Myocyte (in vitro differentiated cells): ENCODE measurements at regions not wholly inside any gene's neighbourhood (a gene's known extent, or its start where the extent isn't known, plus 50 kb on each side); places are given as distances from the start of the nearest gene placed in this dataset.

ENCODE experiments used
- DNase-seq: peaks from one replicate; pipeline ENCODE4 v3.0.0-alpha.2; 2012; ENCODE audit warnings: low read depth

DNA sequence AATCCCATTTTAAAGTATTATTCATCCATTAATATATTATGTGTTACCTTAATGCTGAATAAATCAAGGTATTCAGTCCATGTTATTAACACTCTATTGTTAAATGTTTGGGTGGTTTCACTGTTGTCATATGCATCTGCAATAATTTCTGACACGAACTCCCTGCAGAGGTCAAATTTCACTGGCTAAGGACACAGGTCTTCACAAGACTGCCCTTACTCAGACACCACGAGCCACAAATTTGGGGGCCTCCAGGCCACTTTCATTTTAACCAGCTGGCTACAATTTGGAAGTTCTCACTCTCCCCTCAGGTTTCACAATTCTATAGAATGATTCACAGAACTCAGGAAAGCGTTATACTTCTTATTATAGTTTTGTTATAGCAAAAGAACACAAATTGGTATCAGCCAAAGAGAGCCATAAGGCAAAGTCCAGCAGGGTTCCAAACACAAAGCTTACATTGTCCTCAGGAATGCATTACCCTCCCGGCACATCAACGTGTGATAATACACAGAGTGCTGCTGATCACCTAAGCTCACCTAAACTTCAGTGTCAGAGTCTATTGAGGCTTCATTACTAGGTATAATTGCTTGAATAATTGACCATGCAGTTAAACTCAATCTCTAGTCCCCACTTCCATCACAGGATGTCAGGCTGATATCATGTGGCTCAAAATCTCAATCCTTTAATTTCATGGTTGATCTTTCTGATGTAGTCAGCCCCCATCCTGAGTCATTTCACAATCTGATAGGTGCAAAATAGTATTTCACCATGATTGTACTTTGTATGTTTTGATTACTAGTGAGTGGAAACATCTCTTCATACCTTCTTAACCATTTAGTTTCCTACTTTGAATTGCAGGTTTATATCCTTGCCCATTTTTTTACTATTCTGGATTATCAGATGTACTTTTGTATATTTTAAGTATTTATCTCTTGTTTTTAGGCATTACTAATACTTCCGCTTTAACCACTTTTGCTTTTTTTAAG lies 441.4 kb upstream of the AGTR1 start:
- DNase-seq: peak; percentile 6

DNA sequence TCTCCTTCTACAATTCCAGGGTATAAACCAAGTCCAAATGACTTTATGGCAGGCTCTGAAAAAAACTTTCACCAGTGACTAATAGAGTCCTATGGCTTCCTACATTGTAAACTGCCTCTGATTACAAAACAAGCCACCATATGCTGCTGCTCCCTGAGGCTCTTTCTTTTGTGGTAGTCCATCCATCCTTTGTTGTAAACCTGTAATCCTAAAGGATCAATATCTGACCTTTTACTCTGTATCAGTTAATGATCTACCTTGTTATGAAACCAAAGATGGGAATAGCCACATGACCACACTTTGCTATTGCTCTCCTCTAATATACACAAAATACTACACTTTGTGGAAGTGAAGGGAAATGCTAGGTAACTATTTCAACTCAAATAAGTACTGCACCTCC lies 434.7 kb upstream of the AGTR1 start:
- DNase-seq: no peak

DNA sequence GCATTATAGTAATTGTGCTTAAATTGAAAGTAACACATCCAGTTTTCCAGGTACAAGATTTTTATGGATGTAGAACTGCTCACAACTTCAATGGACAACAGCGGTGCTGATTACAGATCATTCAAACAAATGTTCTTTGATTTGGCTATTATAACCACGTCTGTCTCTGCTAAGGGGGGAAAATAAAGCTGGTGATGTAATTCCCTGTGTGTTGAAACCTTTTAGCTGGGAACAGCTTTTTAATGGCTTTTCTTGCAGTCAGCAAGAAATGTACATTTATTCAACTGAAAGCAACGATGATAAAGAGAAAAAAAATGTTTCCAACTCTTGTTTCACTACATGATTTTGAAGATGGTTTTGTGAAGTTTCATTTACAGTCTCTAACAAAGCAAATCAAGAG lies 431.9 kb upstream of the AGTR1 start:
- DNase-seq: no peak

DNA sequence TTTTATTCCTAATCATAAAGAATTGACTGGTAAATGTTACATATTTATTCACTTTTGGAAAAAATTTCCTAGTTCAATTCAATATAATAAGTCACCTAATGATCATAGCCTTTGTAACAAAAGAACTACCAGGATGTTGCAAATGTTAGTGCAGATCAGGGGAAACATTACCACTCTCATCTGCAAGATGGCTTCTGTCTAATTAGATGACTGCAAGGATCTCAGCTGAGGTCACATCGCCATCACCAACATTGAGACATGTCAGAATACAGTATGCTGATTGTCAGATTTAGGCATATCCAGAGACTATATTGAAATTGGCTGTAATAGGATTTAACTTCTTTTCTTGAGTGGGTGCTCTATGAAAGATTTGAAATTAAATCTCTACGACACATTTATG lies 431.4 kb upstream of the AGTR1 start:
- no peak for DNase-seq

DNA sequence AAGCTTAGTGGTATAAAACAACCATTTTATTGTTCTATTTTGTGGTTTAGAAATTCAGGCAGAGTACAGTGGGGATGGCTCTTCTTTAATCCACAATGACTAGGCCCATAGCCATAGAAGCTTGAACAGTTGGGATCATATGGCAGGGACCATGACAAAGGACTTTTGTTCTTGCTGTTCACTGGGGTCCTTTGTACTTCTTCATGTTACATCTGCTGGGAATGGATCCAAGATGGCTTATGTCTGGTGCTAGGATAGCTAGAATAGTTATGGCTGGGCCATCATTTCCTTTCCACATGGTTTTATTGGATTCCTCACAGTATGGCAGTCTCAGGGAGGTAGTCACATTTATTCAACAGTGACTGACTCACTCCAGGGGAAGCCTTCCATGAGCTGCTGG lies 427.9 kb upstream of the AGTR1 start:
- peak; percentile 41 for DNase-seq

DNA sequence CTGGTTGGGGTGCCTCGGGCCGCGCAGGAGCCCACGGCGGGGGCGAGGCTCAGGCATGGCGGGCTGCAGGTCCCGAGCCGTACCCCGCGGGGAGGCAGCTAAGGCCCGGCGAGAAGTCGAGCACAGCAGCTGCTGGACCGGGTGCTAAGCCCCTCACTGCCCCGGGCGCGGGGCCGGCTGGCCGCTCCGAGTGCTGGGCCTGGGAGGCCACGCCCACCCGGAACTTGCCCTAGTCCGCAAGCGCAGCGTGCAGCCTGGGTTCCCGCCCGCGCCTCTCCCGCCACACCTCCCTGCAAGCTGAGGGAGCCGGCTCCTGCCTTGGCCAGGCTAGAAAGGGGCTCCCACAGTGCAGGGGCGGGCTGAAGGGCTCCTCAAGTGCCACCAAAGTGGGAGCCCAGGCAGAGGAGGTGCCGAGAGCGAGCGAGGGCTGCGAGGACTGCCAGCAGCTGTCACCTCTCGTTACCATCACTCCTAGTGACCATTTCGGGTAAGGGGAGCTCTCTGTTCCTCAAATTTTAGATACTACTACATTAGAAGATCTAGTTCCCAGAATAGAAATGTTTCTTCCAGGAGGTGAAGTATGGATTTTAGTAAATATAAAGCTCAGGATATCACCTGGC lies 417.0 kb upstream of the AGTR1 start:
- DNase-seq: no peak

DNA sequence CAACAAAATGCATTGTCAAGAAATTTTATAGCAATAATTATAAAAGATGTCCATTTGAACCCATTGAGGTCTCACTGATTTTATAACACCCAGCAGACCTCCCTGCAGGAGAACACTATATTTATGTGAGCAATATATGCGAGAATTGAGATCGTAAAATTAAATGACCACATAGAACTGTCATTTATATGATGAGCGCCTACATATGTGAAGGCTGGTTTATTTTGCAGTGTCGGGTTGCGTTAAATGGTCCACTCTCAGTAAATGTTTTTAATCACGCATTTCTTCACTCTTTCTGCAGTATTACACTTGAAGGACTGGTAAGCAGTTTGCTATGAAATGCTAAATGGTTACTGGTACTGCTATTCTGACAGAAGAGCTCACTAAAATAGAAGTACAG lies 408.5 kb upstream of the AGTR1 start:
- DNase-seq: no peak

DNA sequence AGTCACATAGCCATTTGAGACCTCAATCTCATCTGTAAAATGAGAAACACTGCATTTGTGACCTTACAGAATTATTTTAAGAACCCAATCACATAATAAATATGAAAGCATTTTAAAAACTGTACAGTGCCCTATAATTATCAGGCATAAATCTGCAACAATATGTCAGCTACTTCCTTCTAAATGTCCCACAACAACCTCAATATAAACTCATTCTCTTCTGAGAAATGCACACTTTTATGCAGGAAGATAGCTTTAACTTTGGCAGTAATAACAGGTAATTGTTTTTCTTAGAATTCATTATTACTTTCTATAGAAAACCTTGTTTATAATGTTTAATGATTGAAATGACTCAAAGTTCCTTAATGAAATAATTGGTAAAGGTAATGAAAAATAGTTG lies 400.7 kb upstream of the AGTR1 start:
- no peak for DNase-seq

DNA sequence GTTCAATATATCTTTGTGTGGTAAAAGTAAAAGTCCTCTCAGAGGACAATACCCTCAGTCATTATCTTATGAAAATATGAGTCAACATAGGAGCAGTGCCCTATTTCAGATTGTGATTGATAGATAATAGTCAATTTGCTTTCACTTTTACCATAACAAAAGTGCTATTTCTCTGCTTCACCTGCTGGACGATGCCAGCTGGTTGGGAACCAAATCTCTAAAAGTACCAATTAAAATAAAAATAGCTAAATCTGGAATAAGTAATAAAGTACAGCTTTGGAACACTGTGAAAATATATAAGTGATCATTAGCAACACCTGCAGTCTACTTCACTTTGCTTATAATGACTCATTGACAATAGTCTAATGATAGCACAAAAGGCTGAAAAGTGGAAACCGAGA lies 390.3 kb upstream of the AGTR1 start:
- no peak for DNase-seq

DNA sequence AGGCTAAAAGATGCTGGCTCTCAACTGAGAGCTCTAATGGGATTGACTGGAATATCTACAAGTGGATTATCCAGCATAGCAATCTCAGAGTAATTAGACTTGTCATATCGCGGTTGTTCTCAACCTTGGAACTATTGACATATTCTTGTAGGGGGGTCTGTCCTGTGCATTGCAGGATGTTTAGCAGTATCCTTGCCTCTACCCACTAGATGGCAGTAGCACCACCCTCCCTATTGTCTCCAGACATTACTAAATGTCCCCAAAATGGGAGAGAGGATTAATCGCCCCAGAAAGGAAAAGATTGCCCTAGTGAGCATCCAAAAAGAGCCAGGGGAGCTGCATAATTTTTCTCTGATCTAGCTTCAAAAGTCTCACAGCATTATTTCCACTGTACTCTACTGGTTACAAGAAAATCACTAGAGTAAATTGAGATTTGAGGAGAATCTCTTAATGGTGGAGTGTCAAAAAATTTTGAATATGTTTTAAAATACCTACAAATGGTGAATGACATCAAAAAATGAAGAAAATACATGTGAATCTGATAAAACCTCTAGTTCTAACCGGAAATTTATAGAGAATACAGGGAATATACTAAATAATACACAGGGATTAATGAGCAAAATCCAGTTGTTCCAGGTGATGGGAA lies 388.2 kb upstream of the AGTR1 start:
- peak; percentile 60 for DNase-seq

DNA sequence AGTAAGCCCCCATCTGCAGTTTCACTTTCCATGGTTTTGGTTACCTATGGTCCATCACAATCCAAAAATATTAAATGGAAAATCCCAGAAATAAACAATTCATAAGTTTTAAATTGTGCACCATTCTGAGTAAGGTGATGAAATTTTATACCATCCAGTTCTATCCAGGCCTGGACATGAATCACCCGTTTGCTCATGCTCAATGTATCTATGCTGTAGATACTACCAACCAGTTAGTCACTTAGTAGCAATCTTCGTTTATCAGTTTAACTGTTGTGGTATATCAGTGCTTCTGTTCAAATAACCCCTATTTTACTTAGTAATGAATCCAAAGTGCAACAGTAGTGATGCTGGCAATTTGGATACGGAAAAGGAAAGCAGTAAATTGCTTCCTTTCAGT lies 381.9 kb upstream of the AGTR1 start:
- no peak for DNase-seq

DNA sequence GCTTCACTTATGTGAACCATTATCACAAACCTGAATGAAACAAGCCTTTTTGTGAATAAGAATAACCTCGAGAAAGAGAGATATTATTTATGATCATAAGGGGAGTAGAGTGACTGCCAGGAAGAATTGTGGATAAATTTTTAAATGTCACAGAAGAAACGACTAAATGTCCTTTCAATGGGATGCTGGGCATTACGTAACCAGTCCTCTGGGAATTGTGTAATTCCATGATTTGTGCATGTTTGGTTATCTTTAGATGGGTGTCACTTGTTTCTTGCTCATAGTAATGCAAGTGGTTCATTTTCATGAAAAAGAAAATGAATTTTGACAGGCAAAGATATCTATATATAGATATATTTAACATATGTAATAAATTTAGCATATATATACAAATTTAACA lies 379.5 kb upstream of the AGTR1 start:
- no peak for DNase-seq

DNA sequence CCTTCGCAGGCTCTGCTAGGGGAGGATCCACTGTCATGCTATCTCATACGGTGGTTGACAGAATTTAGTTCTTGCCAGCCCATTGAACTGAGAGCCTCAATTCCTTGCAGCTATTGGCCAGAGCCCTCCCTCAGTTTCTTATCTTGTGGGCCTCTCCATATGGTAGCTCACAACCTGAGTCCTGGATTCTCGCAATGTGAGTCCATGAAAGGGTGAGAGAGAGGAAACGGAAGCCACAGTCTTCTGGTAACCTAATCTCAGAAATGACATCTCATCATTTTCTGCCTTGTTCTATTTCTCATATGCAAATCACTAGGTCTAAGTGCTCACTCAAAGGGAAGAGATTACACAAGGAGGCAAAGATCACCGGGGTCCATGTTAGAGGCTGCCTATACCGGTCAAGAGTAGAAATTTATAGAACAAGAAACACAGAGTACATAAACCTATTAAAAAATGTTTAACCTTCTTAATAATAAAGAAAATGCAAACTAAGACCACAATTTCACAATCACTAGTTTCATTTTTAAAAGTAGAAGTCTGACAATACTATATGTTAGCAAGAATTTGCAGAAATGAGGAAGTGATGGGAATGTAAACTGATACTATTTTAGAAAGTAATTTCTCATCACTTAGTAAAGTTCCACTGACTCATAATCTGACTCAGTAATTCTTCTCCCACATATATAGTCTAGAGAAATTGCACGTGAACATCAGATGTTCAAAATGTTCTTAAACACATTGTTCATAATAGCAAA lies 378.4 kb upstream of the AGTR1 start:
- DNase-seq: peak; percentile 32

DNA sequence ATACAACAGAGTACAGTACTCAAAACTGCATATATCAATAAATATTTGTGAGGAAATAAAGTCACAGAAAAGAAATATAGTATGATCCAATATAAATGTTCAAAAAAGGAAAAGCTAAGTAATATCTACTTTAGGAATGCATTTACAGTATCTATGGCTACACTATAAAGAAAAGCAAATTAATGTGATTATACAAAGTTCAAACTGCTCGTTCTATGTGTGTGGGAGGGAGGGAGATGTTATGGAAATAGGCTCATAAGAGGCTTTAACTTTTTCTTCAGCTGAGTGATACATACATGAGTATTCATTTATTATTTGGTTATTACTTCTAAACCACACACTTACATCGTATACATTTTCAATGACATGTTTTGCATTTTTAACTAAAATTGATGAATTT lies 377.7 kb upstream of the AGTR1 start:
- no peak for DNase-seq

DNA sequence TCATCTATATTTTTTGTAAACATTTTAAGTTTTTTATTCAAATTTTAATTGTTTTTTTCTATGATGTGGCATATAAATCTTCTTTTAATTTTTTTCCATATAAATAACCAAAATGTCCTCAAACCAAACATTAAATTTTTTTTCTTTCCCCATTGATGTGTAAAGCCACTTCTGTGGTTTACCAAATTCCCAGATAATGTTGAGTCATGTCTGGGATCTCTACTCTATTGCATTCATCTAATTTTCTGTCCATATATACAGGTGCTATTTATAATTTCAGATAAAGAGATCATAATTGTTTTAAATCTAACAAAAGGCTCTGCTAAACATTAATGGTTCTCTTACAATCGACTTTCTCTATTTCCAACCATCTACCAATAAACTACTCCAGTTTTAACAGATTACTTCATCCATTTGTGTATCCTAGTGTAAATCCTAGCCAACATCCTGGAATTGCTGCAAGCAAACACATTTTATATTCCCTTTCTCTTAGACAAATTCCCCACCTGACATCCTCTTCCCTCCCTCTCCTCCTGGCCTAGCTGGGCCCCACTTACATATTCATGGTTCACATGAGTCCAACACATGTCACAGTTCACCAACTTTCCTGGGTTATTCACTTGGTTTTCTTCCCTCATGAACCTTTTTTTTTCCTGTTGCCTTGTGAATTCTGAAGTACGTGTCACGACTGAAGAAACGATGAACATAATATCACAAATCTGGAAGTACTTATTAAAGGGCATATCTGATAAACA lies 368.0 kb upstream of the AGTR1 start:
- no peak for DNase-seq

DNA sequence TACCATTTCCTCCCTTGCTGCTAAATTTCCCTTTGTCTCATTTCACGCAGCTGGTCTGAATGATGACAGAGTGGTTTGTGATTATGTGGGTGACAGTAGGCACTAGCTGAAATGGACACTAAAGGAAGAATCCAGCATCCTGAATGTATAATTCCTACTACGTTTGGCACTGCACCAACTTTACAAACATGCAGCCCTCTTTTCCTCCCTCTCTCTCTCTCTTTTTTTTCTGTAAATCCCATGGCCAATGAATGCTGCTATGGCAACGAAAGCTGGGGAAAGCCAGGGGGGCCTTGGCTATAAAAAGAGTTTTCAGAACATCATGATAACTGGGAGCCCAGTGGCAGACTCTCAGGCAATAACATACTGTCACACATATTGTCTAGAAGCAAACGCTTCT lies 367.2 kb upstream of the AGTR1 start:
- no peak for DNase-seq

DNA sequence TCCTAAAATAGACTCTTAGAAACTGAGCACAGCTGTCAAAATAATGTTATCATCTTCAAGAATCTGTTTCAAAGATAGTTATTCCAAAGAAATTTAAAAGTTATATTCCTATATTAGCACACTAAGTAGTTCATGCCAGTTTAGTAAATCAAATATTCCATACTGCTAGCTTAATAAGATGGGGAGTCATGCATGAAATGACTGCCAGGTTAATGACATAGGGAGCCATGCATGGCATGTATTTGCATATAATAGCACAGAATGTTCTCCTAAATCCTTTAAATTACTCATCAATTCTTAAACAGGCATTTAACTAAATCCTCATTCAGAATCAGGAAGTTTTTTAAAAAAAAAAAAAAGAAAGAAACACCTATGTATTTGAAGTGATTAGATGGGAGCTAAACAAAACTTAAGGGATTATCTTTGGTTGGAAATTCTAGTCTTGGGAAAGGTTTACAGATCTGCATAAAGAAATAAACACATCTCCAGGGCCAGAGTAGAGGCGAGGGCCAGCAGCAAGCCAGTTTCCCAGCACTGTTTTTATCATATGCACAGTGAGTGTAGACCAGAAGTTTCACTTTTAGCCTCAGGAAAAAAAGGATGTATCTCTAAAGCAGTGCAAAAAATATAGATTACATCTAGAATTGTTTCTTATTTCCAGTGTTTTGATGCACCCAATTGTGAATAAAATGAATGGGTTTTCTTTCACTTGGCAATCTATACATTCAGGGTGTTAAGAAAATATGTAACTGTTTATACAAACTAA lies 366.4 kb upstream of the AGTR1 start:
- DNase-seq: no peak

DNA sequence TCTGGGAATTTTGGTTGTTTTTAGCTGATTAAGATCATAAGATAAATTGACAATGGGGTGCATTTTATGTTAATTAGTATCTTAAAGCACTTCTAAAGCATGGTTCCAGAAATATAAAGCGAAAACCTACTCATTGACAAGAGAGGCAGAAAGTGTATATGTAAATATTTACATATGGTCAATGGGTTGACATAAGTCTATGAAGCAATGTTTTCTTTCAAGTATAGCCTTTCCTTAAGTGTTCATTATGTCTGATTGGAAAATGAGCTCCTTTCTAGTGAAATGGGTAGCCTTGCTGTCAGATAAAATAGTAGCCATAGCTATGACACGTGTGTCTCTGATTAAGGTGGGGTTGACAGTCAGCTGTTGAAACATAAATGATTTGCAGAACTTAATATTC lies 365.2 kb upstream of the AGTR1 start:
- DNase-seq: no peak

DNA sequence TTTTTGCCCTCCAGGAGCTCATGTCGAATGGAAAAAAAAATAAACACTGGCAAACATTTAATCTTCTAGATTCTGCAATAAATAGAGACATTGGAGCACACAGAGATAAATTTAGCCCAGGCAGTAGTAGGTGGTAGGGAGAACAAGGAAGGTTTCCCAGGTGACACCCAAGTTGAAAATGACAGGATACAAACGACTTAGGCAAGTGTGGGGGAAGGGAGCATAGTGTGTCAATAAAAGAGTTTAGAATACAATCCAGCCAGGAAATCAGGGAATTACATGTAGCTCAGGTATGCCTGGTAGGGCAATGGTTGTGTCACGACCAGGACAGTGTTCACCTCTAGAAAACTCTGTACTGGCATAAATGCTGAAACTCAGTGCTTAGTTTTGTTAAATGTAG lies 364.6 kb upstream of the AGTR1 start:
- no peak for DNase-seq

DNA sequence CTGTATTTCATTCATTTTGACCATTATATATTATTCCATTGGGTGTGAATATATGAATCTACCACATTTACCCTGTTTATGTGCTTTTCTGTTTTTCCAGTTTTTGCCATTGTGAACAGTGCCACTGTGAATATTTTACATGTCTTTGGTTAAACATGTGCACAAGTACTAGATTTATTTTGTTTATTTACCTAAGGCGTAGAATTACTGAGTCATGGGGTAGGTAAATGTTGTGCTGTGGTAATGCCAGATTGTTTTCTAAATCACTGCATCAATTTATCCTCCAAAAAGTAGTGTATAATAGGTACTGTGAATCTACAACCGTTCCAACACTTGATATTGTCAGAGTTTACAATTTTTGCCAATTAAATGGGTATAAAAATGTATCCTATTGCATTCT lies 362.1 kb upstream of the AGTR1 start:
- no peak for DNase-seq
